Esophagus muscularis mucosa (tissue), 4 donors: ENCODE measurements at regions not wholly inside any gene's neighbourhood (a gene's known extent, or its start where the extent isn't known, plus 50 kb on each side); places are given as distances from the start of the nearest gene placed in this dataset.

Experiments used
- CTCF ChIP-seq, 3 experiments: fragments of 200-600 bp in 2 of 3; fragments of 450-650 bp in 1 of 3; sonication (generic) in 2 of 3; IDR thresholded peaks; one replicate each; pipeline ENCODE4 v1.5.1; 2017 to 2019; ENCODE audit warnings: antibody characterized with exemption in 3 of 3, mild to moderate bottlenecking in 2 of 3, moderate library complexity in 1 of 3
- EP300 ChIP-seq: sonication (generic); formaldehyde crosslinking; IDR thresholded peaks from one replicate; pipeline ENCODE4 v1.6.1; 2017; ENCODE audit warnings: antibody characterized with exemption
- POLR2A ChIP-seq: fragments of 450-650 bp; IDR thresholded peaks from one replicate; pipeline ENCODE4 v1.6.1; 2017; ENCODE audit warnings: antibody characterized with exemption, moderate library complexity, mild to moderate bottlenecking, low read depth
- POLR2AphosphoS5 ChIP-seq, 2 donors: sonication (generic); formaldehyde crosslinking; IDR thresholded peaks; one replicate each; pipeline ENCODE4 v1.6.1; 2017; ENCODE audit warnings: antibody characterized with exemption in 2 of 2

- TF ChIP-seq CTCF (IDR thresholded peaks at IDR 0.05), result no peak
- TF ChIP-seq POLR2A, result no peak
- TF ChIP-seq EP300, result no peak
- TF ChIP-seq POLR2AphosphoS5 (IDR thresholded peaks at IDR 0.05), result no peak
These were observed 53.9 kb upstream of the RPS6KA3 start for GRCh38 chrX:20320461-20321159.
